PC-9 (cell line): ENCODE measurements at regions not wholly inside any gene's neighbourhood (a gene's known extent, or its start where the extent isn't known, plus 50 kb on each side); places are given as distances from the start of the nearest gene placed in this dataset.

ENCODE experiments used
- CTCF ChIP-seq: fragments of 200-600 bp; sonication (generic); conservative IDR thresholded peaks from 2 replicates; pipeline ENCODE4 v1.6.1; 2017; ENCODE audit warnings: mixed run types, antibody characterized with exemption, mild to moderate bottlenecking, moderate library complexity
- EZH2 ChIP-seq: fragments of 200-600 bp; sonication (generic); IDR thresholded peaks from 2 replicates; pipeline ENCODE4 v1.8.0; 2017; ENCODE audit warnings: antibody characterized with exemption, low read depth

GRCh38 chr15:94834000-94834399, 602.6 kb downstream of the MCTP2 start:
- TF ChIP-seq CTCF (no peak), EZH2 (no peak)
